HL-60/S4 (cell line): ENCODE measurements at regions not wholly inside any gene's neighbourhood (a gene's known extent, or its start where the extent isn't known, plus 50 kb on each side); places are given as distances from the start of the nearest gene placed in this dataset.

Experiments
- in situ Hi-C: fragments of 300-500 bp; cut with MboI; formaldehyde crosslinking; loops from 2 replicates; pipeline ENCODE4 v1.14.3; 2022; ENCODE audit warnings: low sequenced_read_pairs

DNA sequence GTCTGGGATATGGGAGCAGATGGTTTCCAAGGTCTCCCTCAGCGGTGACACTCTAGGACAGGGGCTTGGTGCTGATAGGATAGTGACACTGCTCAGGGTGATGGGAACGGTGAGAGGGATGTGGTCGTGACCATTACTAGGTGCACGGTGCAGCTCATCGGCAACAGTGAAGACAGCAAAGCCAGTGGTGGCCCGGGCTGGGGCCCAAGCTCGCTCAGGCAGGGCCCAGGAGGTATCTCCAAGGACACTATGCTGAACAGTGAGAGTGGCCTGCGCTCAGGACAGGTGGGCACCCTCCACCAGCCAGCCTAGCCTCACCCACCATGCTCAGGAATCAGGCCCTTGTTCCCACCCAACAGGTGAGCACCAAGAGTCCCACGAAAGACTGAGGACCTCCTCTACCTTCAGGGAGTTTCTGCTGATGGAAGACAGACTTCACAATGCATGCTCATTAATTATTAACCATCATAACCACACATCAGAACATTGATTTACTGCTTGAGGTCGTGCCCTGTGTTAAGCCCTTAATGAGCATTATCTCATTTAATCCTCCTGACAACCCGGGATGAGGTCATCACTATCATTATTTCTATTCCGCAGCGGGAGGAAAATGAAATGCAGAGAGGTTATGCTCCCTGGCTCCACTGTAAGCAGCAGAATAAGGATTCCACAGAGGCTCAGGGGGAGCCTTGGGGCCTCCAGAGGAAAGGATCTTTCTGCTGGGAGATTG lies 269.4 kb downstream of the UACA start:
- in situ Hi-C loops, result loop anchor here (25.0 kb wide), 1 partner anchor 732 kb away; no protein-coding TSS in a partner anchor

- in situ Hi-C loops, result loop anchor here (25.0 kb wide), 1 partner anchor 731 kb away; no protein-coding TSS in a partner anchor
Observed at GRCh38 chr15:70493376-70493775, 270.0 kb downstream of the UACA start.

GRCh38 chr15:70492240-70493177 lies 270.8 kb downstream of the UACA start:
- in situ Hi-C loops, result loop anchor here (25.0 kb wide), 1 partner anchor 730 kb away; no protein-coding TSS in a partner anchor

- in situ Hi-C loops, result loop anchor here (25.0 kb wide), 1 partner anchor 729 kb away; no protein-coding TSS in a partner anchor
Observed at GRCh38 chr15:70491641-70492040, 271.7 kb downstream of the UACA start.

GRCh38 chr15:70491201-70491621 lies 272.1 kb downstream of the UACA start:
- in situ Hi-C loops, result loop anchor here (25.0 kb wide), 1 partner anchor 729 kb away; no protein-coding TSS in a partner anchor

GRCh38 chr15:70490838-70491155 lies 272.6 kb downstream of the UACA start:
- in situ Hi-C loops, result loop anchor here (25.0 kb wide), 1 partner anchor 728 kb away; no protein-coding TSS in a partner anchor

DNA sequence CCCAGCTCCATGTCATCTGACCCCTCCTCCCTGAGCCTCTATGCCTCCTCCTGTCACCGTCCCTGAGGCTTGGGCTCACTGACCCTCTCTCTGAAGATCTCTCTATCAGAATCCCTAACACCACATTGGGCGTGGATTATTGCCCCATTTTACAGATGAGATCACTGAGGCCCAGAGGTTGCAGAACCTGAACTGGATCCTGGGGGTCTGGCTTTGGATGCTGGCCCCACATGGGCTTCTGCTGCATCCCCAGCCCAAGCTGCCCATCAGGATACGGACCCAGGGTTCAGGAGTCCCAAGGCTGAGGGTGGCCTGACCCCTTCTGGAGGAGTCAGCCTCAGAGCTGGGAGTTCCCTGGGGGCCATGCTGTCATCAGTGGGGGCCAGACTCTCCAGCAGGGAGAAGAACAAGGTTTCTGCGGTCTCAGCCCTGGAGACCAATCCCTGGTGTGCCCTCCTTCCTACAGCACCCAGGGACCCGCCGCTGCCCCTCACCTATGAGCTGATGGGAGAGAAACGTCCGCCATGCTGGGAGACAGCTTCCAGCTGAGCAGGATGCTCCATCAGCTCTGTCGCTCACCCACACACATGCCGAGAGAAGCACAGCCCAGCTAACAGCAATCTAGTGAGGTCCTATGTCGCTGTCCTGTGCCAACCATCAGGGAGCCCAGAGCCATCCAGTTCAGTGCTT lies 273.1 kb downstream of the UACA start:
- in situ Hi-C loops, result loop anchor here (25.0 kb wide), 1 partner anchor 728 kb away; no protein-coding TSS in a partner anchor

- in situ Hi-C loops, result loop anchor here (10.0 to 25.0 kb wide), 2 partner anchors 727 to 914 kb away; no protein-coding TSS in a partner anchor
Observed at GRCh38 chr15:70488941-70489848, 274.2 kb downstream of the UACA start.

- in situ Hi-C loops, result loop anchor here (10.0 to 25.0 kb wide), 2 partner anchors 726 to 913 kb away; no protein-coding TSS in a partner anchor
Observed at GRCh38 chr15:70488002-70488605, 275.3 kb downstream of the UACA start.

DNA sequence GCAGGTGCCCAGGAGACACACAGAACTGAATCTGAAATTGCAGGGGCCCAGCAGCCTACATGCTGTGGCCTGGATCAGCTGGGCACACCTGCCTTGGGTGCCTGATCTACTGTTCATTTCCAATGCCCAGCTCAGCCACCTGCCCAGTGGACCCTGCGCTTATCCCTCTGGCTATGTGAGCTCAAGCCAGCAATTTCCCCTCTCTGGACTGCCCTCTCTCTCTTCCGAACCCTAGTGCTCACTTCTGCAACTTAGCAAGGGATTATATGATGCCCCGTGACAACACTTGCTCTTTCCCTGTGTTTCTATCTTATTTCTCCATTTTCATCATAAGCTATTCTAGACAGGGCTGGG lies 276.0 kb downstream of the UACA start:
- in situ Hi-C loops, result loop anchor here (10.0 to 25.0 kb wide), 2 partner anchors 725 to 913 kb away; no protein-coding TSS in a partner anchor

DNA sequence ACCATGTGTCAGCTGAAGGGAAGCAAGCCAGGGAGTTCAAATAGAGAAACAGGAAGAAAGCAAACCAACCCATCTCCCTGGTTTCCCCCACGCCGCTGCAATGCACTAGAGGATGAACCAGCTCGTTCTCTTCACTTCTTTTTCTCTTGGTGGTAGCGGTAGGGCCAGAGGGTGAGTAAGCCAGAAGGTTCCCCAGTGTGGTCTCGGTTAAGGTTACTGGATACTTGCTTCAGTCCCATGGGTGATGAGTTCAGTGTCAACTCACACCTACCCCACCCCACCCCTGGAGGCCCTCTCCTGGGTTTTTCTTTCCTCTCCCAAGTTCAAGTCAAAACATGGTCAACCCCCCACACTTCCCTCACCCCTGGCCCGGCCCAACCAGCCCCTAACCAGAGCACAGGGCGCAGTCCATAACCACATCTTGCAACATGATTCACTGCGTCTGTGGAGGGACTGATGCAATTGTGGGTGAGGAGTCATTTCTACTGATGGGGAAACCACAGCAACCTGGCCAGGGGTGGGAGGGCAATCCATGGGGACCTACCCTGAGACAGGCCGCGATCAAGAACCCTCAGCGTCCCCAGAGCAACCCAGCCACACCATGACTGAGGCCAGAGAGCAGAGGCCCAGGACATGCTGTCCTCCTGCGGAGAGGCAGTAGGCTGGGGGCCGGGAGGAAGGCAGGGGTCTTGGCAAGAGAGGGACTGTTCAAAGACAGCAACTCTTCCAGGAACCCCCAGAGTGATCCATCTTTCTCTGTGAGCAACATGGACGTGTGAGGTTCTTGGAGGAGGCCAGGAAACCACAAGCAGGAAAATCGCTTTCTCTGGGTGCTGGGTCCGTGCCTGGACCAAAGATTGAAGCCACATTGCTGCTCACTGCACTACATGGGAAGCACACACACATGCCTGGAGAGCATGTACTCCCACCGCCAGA lies 276.6 kb downstream of the UACA start:
- in situ Hi-C loops, result loop anchor here (10.0 to 25.0 kb wide), 2 partner anchors 724 to 912 kb away; no protein-coding TSS in a partner anchor

GRCh38 chr15:70486012-70486411 lies 277.3 kb downstream of the UACA start:
- in situ Hi-C loops, result loop anchor here (10.0 to 25.0 kb wide), 2 partner anchors 724 to 911 kb away; no protein-coding TSS in a partner anchor

DNA sequence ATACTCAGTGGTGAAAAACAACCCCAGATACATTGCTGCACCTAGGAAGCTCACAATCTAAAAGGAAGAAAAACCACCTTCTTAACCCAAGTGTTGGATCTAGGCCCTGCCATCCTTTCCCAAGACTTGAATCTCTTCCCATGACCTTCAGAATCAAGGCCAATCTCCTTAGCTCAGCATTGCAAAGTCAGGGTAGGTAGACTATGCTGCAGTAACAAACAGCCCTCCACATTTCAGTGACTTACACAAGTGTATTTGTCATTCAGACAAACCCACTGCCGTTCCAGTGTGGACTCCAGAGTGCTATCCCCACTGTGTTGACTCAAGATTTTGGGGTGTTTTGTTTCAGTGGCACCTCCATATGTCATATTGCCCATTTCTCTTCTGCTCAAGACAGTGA lies 278.4 kb downstream of the UACA start:
- in situ Hi-C loops, result loop anchor here (10.0 to 25.0 kb wide), 2 partner anchors 723 to 910 kb away; no protein-coding TSS in a partner anchor

DNA sequence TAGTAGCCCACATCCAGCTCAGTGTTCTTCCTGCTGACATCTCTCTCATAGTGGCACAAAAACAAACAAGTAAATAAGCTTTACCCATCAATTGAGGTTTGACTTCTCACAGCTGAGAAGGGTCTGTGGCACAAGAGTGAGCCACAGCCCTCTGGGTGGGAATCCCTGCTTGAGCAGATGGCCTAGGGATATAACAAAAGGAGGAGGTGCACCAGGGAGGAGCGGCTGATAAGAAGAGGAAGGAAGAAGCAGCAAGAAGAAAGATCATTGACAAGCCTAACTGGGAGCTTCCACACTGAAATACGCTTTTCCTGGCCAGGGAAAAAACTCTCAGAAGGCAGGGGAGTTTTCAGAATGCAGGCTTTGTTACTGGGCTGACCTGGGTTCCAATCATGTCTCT lies 279.8 kb downstream of the UACA start:
- in situ Hi-C loops, result loop anchor here (10.0 to 25.0 kb wide), 2 partner anchors 721 to 909 kb away; no protein-coding TSS in a partner anchor

DNA sequence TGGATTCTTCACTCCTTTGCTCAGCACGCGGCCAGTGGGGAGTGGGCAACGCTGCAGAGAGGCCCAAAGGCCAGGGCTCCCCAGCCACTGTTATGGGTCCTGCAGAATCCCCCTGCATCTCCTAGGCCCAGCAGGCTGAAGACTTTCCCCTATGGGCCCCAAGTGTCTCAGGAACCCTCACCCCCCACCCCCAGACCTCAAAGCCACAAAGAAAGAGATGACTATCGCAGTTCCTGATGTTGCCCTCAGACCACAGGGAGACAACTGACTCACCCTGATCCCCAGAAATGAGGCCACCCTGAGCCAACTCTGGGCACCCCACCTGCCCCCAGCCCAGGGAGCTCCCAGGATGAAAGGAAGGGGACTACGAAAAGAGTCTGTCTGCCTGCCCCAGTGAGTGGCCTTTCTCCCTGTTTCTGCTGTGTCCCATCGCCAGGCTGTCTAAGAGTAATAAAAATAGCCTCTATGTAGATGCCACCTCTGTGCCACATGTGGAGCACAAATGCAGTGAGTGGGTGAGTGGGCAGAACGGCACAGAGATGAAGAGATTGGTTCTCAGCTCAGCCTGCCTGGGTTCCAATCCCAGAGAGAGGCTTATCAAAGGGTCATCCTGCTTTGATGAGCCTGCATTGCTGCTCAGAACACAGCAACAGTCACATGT lies 283.0 kb downstream of the UACA start:
- in situ Hi-C loops, result loop anchor here (10.0 to 25.0 kb wide), 2 partner anchors 718 to 906 kb away; no protein-coding TSS in a partner anchor

GRCh38 chr15:70479785-70480184 lies 283.6 kb downstream of the UACA start:
- in situ Hi-C loops, result loop anchor here (10.0 to 25.0 kb wide), 2 partner anchors 717 to 905 kb away; no protein-coding TSS in a partner anchor

DNA sequence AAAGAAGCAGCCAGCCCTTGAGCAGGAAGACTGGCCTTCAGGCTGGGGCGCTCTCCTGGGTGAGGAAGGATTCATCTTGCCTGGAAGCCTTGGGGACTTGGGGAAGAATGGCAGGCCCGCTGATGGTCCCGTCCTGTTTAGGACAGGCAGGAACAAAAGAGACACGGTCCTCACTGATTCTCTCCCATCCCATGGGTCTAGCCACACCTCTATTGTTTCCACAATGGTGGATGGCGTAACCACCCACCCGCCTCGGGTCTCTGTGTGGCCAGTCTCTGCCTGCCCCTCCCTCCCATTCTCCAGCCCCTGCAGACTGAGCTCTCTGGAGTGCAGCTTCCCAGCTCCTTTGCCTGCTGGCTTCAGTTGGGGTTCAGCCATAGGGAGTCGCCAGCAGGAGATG lies 284.3 kb downstream of the UACA start:
- in situ Hi-C loops, result loop anchor here (25.0 kb wide), 1 partner anchor 717 kb away; no protein-coding TSS in a partner anchor
